ENCODE measurements at regions not wholly inside any gene's neighbourhood (a gene's known extent, or its start where the extent isn't known, plus 50 kb on each side); places are given as distances from the start of the nearest gene placed in this dataset.

GRCh38 chr2:212596276-212596675 lies 57.7 kb upstream of the ERBB4 start:
- no peak for DNase-seq

- no peak for DNase-seq
Measured at GRCh38 chr2:212595036-212595654, 56.5 kb upstream of the ERBB4 start.

- DNase-seq = no peak
Measured at GRCh38 chr2:212592695-212593094, 54.1 kb upstream of the ERBB4 start.

All from activated effector memory CD4-positive, alpha-beta T cell treated with Interleukin-2 at 50 U/mL for 16 hours (primary cell).